Neural progenitor cell (in vitro differentiated cells): ENCODE measurements at regions not wholly inside any gene's neighbourhood (a gene's known extent, or its start where the extent isn't known, plus 50 kb on each side); places are given as distances from the start of the nearest gene placed in this dataset.
"Not testable (repeated sequence)": the region's sequence is repeated elsewhere in the genome, so short reads cannot be mapped to it uniquely, and the experiment has no call there.

Experiments used
- DNase-seq: peaks from one replicate; pipeline ENCODE4 v3.0.0-alpha.2; 2016; ENCODE audit warnings: low spot score
- H2AFZ ChIP-seq: fragments of 200-600 bp; sonication (generic); replicated peaks from 2 replicates; pipeline ENCODE4 v1.6.1; 2016; ENCODE audit warnings: antibody characterized with exemption
- H3F3A ChIP-seq: fragments of 200-600 bp; sonication (generic); 2 replicates; pipeline ENCODE4 v1.6.1; 2016; ENCODE audit warnings: antibody characterized with exemption, low read depth
- H3K27ac ChIP-seq: fragments of 200-600 bp; sonication (generic); 2 replicates; pipeline ENCODE4 v1.5.1; 2016; ENCODE audit warnings: mild to moderate bottlenecking
- H3K27me3 ChIP-seq: fragments of 200-600 bp; sonication (generic); 2 replicates; pipeline ENCODE4 v1.6.1; 2016; ENCODE audit warnings: mild to moderate bottlenecking, moderate library complexity
- H3K36me3 ChIP-seq: fragments of 200-600 bp; sonication (generic); 2 replicates; pipeline ENCODE4 v1.5.1; 2016
- H3K4me1 ChIP-seq: fragments of 200-600 bp; sonication (generic); 2 replicates; pipeline ENCODE4 v1.6.1; 2016; ENCODE audit warnings: mixed run types
- H3K4me2 ChIP-seq: fragments of 200-600 bp; sonication (generic); 2 replicates; pipeline ENCODE4 v1.6.1; 2016
- H3K4me3 ChIP-seq: fragments of 200-600 bp; sonication (generic); 2 replicates; pipeline ENCODE4 v1.5.1; 2016
- H3K79me2 ChIP-seq: fragments of 200-600 bp; sonication (generic); 2 replicates; pipeline ENCODE4 v1.6.1; 2016; ENCODE audit warnings: low read depth
- H3K9ac ChIP-seq: fragments of 200-600 bp; sonication (generic); 2 replicates; pipeline ENCODE4 v1.6.1; 2016
- H3K9me3 ChIP-seq: fragments of 200-600 bp; sonication (generic); 2 replicates; pipeline ENCODE4 v1.5.1; 2016; ENCODE audit warnings: low read depth
- H4K20me1 ChIP-seq: fragments of 200-600 bp; sonication (generic); 2 replicates; pipeline ENCODE4 v1.6.1; 2016; ENCODE audit warnings: low read depth
- H3K27ac Mint-ChIP-seq: 3 replicates; pipeline ENCODE4 v1.8.0; 2021; ENCODE audit warnings: mixed read lengths
- H3K27me3 Mint-ChIP-seq: 2 replicates; pipeline ENCODE4 v1.8.0; 2022; ENCODE audit warnings: low read depth, mild to moderate bottlenecking, inconsistent platforms, moderate library complexity, mixed read lengths; ENCODE audit not compliant: insufficient read depth
- H3K36me3 Mint-ChIP-seq: 3 replicates; pipeline ENCODE4 v1.8.0; 2021; ENCODE audit warnings: mixed read lengths
- H3K4me1 Mint-ChIP-seq: 3 replicates; pipeline ENCODE4 v1.8.0; 2021; ENCODE audit warnings: mixed read lengths
- H3K4me3 Mint-ChIP-seq: 3 replicates; pipeline ENCODE4 v1.8.0; 2021; ENCODE audit warnings: mild to moderate bottlenecking, moderate library complexity, mixed read lengths
- H3K9me3 Mint-ChIP-seq: 3 replicates; pipeline ENCODE4 v1.8.0; 2020; ENCODE audit warnings: mixed read lengths

- not testable (repeated sequence) for H3K27ac Mint-ChIP-seq, H3K27me3 Mint-ChIP-seq, H3K4me3 Mint-ChIP-seq, H3K4me2 ChIP-seq, H3K4me1 Mint-ChIP-seq, H3K9ac ChIP-seq, H3K79me2 ChIP-seq, H3K36me3 ChIP-seq, DNase-seq, H3K27me3 ChIP-seq, H3F3A ChIP-seq, H4K20me1 ChIP-seq, H3K27ac ChIP-seq, H3K4me1 ChIP-seq, H2AFZ ChIP-seq, H3K4me3 ChIP-seq, H3K36me3 Mint-ChIP-seq
- peaks cover 26% of the 10 kb centered on the region for H3K9me3 ChIP-seq
- H3K9me3 Mint-ChIP-seq: peaks cover 30% of the 10 kb centered on the region
Observed at GRCh38 chr13:18874875-18875789, 306.5 kb downstream of the TUBA3C start.

GRCh38 chr13:18870557-18870956 lies 311.1 kb downstream of the TUBA3C start:
- H3K9me3 Mint-ChIP-seq: peaks cover 18% of the 10 kb centered on the region
- not testable (repeated sequence) for H3K27me3 Mint-ChIP-seq, DNase-seq

GRCh38 chr13:18869365-18869764 lies 312.3 kb downstream of the TUBA3C start:
- H3K9me3 ChIP-seq, H3K36me3 Mint-ChIP-seq, H3K4me1 Mint-ChIP-seq, H3K27me3 ChIP-seq, H3K4me1 ChIP-seq, H3F3A ChIP-seq, H4K20me1 ChIP-seq, H3K79me2 ChIP-seq, H3K27ac Mint-ChIP-seq, DNase-seq, H3K9ac ChIP-seq, H3K4me3 Mint-ChIP-seq, H3K27ac ChIP-seq, H3K27me3 Mint-ChIP-seq, H3K4me3 ChIP-seq, H3K36me3 ChIP-seq, H3K4me2 ChIP-seq, H2AFZ ChIP-seq: not testable (repeated sequence)
- H3K9me3 Mint-ChIP-seq: peaks cover 14% of the 10 kb centered on the region

More at GRCh38 chr13:18870557-18870956, 311.1 kb downstream of the TUBA3C start:
- not testable (repeated sequence) for H3K4me1 Mint-ChIP-seq, H2AFZ ChIP-seq, H3K27ac Mint-ChIP-seq, H3F3A ChIP-seq, H3K79me2 ChIP-seq, H4K20me1 ChIP-seq, H3K4me2 ChIP-seq, H3K4me1 ChIP-seq, H3K9ac ChIP-seq, H3K36me3 ChIP-seq, H3K9me3 ChIP-seq, H3K27me3 ChIP-seq, H3K4me3 ChIP-seq, H3K27ac ChIP-seq, H3K4me3 Mint-ChIP-seq, H3K36me3 Mint-ChIP-seq

- not testable (repeated sequence) for H3K4me1 Mint-ChIP-seq, H3K9me3 ChIP-seq, H3K4me1 ChIP-seq, H3K27me3 ChIP-seq, H3K4me3 Mint-ChIP-seq, H4K20me1 ChIP-seq, H3K4me2 ChIP-seq, DNase-seq, H3K27ac ChIP-seq, H3F3A ChIP-seq, H3K27ac Mint-ChIP-seq, H3K4me3 ChIP-seq, H2AFZ ChIP-seq, H3K36me3 ChIP-seq, H3K27me3 Mint-ChIP-seq, H3K36me3 Mint-ChIP-seq, H3K9ac ChIP-seq, H3K79me2 ChIP-seq
- peaks cover 27% of the 10 kb centered on the region for H3K9me3 Mint-ChIP-seq
Observed at GRCh38 chr13:18837986-18838629, 343.5 kb downstream of the TUBA3C start.

- not testable (repeated sequence) for H3K4me1 Mint-ChIP-seq, H3K36me3 Mint-ChIP-seq, H3K4me3 Mint-ChIP-seq, H3K9me3 ChIP-seq, H3K27ac Mint-ChIP-seq, H3K4me1 ChIP-seq, H4K20me1 ChIP-seq, DNase-seq, H3F3A ChIP-seq, H3K79me2 ChIP-seq, H3K36me3 ChIP-seq, H3K9ac ChIP-seq, H3K4me2 ChIP-seq, H3K4me3 ChIP-seq, H3K27ac ChIP-seq, H3K27me3 Mint-ChIP-seq, H2AFZ ChIP-seq, H3K27me3 ChIP-seq
- H3K9me3 Mint-ChIP-seq: peaks cover 26% of the 10 kb centered on the region
Observed at GRCh38 chr13:18837179-18837745, 344.4 kb downstream of the TUBA3C start.

GRCh38 chr13:18836371-18837178 lies 345.0 kb downstream of the TUBA3C start:
- H2AFZ ChIP-seq, H3K27me3 Mint-ChIP-seq, H3K4me1 ChIP-seq, H3K27me3 ChIP-seq, H3K4me3 Mint-ChIP-seq, H4K20me1 ChIP-seq, H3K36me3 Mint-ChIP-seq, H3K36me3 ChIP-seq, H3K79me2 ChIP-seq, H3K27ac ChIP-seq, H3K4me1 Mint-ChIP-seq, DNase-seq, H3K9me3 ChIP-seq, H3K4me2 ChIP-seq, H3F3A ChIP-seq, H3K27ac Mint-ChIP-seq, H3K9ac ChIP-seq, H3K4me3 ChIP-seq: not testable (repeated sequence)
- peaks cover 26% of the 10 kb centered on the region for H3K9me3 Mint-ChIP-seq

GRCh38 chr13:18835754-18836153 lies 345.9 kb downstream of the TUBA3C start:
- not testable (repeated sequence) for H3K4me2 ChIP-seq, H3K36me3 Mint-ChIP-seq, H3K4me3 Mint-ChIP-seq, H3K27ac Mint-ChIP-seq, H4K20me1 ChIP-seq, H3K79me2 ChIP-seq, H3K27ac ChIP-seq, H3K27me3 ChIP-seq, H3K4me3 ChIP-seq, H3K36me3 ChIP-seq, H3K27me3 Mint-ChIP-seq, H3K4me1 ChIP-seq, H3K9me3 ChIP-seq, DNase-seq, H3K9ac ChIP-seq, H3K4me1 Mint-ChIP-seq, H2AFZ ChIP-seq, H3F3A ChIP-seq
- H3K9me3 Mint-ChIP-seq: peaks cover 26% of the 10 kb centered on the region
